ENCODE measurements at regions not wholly inside any gene's neighbourhood (a gene's known extent, or its start where the extent isn't known, plus 50 kb on each side); places are given as distances from the start of the nearest gene placed in this dataset.

- no peaks in the 10 kb centered on the region for H3K4me1 ChIP-seq (ENCODE audit: control insufficient read depth, extremely low read depth, insufficient read depth, low read length)
- no peaks in the 10 kb centered on the region for H3K27me3 ChIP-seq (ENCODE audit: control insufficient read depth, insufficient read depth, low read length)
- no peak overlapping the region for H3K4me2 ChIP-seq (ENCODE audit: extremely low read depth, insufficient read depth, low read length)
- H3K9ac ChIP-seq (ENCODE audit: insufficient read depth, low read length), result no peak overlapping the region
- no peak overlapping the region for H3K27ac ChIP-seq (ENCODE audit: insufficient read depth, low read length)
- TF ChIP-seq EZH2 (IDR thresholded peaks at IDR 0.05; ENCODE audit: low read length, missing control alignments) (no peak), CTCF (conservative IDR thresholded peaks at IDR 0.05 in 1 of 2, IDR thresholded peaks at IDR 0.05 in 1 of 2; ENCODE audit: low read depth in 1 of 2, low read length in 2 of 2) (no peak)
- no peaks in the 10 kb centered on the region for H4K20me1 ChIP-seq (ENCODE audit: control insufficient read depth, extremely low read depth, insufficient read depth, low read length)
- H3K36me3 ChIP-seq (ENCODE audit: control insufficient read depth, insufficient read depth, low read length), result no peaks in the 10 kb centered on the region
- H3K4me3 ChIP-seq (replicated peaks in 1 of 4; ENCODE audit: control extremely low read depth in 1 of 4, insufficient read depth in 1 of 4, low read depth in 3 of 4, low read length in 4 of 4), result no peak overlapping the region
- H2AFZ ChIP-seq (ENCODE audit: low read length), result no peak overlapping the region
- no peak for DNase-seq (ENCODE audit: low read depth in 2 of 2)
- no peaks in the 10 kb centered on the region for H3K9me3 ChIP-seq (ENCODE audit: control insufficient read depth, insufficient read depth, low read depth, low read length)
- no peaks in the 10 kb centered on the region for H3K79me2 ChIP-seq (ENCODE audit: control insufficient read depth, insufficient read depth, low read length)
Measured at GRCh38 chrX:142502441-142502840, 297.4 kb upstream of the MAGEC2 start.

DNA sequence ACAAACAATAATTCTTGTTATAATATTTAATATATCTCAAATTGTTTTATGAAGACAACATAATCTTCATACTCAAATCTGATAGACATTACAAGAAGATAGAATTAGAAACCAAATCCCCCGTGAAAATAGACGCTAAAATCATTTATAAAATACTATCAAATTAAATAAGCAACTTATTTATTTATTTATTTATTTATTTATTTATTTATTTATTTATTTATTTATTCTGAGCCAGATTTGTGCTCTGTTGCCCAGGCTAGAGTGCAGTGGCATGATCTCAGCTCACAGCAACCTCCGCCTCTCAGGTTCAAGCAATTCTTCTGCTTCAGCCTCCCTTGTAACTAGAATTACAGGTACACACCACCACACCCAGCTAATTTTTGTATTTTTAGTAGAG is 294.9 kb upstream of the MAGEC2 start:
- Histone ChIP-seq H3K27ac (ENCODE audit: insufficient read depth, low read length) (no peak overlapping the region), H3K9ac (ENCODE audit: insufficient read depth, low read length) (no peak overlapping the region), H3K4me1 (ENCODE audit: control insufficient read depth, extremely low read depth, insufficient read depth, low read length) (no peaks in the 10 kb centered on the region), H3K4me3 (replicated peaks in 1 of 4; ENCODE audit: control extremely low read depth in 1 of 4, insufficient read depth in 1 of 4, low read depth in 3 of 4, low read length in 4 of 4) (no peak overlapping the region), H2AFZ (ENCODE audit: low read length) (no peak overlapping the region), H3K9me3 (ENCODE audit: control insufficient read depth, insufficient read depth, low read depth, low read length) (no peaks in the 10 kb centered on the region), H3K4me2 (ENCODE audit: extremely low read depth, insufficient read depth, low read length) (no peak overlapping the region), H4K20me1 (ENCODE audit: control insufficient read depth, extremely low read depth, insufficient read depth, low read length) (no peaks in the 10 kb centered on the region), H3K79me2 (ENCODE audit: control insufficient read depth, insufficient read depth, low read length) (no peaks in the 10 kb centered on the region), H3K36me3 (ENCODE audit: control insufficient read depth, insufficient read depth, low read length) (no peaks in the 10 kb centered on the region), H3K27me3 (ENCODE audit: control insufficient read depth, insufficient read depth, low read length) (no peaks in the 10 kb centered on the region)
- TF ChIP-seq EZH2 (IDR thresholded peaks at IDR 0.05; ENCODE audit: low read length, missing control alignments) (no peak), CTCF (conservative IDR thresholded peaks at IDR 0.05 in 1 of 2, IDR thresholded peaks at IDR 0.05 in 1 of 2; ENCODE audit: low read depth in 1 of 2, low read length in 2 of 2) (no peak)
- no peak for DNase-seq (ENCODE audit: low read depth in 2 of 2)

GRCh38 chrX:142483965-142484364 is 278.9 kb upstream of the MAGEC2 start:
- Histone ChIP-seq H3K27me3 (ENCODE audit: control insufficient read depth, insufficient read depth, low read length) (no peaks in the 10 kb centered on the region), H2AFZ (ENCODE audit: low read length) (no peak overlapping the region), H3K27ac (ENCODE audit: insufficient read depth, low read length) (no peak overlapping the region), H3K36me3 (ENCODE audit: control insufficient read depth, insufficient read depth, low read length) (no peaks in the 10 kb centered on the region), H3K9ac (ENCODE audit: insufficient read depth, low read length) (no peak overlapping the region), H3K9me3 (ENCODE audit: control insufficient read depth, insufficient read depth, low read depth, low read length) (no peaks in the 10 kb centered on the region), H3K4me3 (replicated peaks in 1 of 4; ENCODE audit: control extremely low read depth in 1 of 4, insufficient read depth in 1 of 4, low read depth in 3 of 4, low read length in 4 of 4) (no peak overlapping the region), H3K4me1 (ENCODE audit: control insufficient read depth, extremely low read depth, insufficient read depth, low read length) (no peaks in the 10 kb centered on the region), H3K4me2 (ENCODE audit: extremely low read depth, insufficient read depth, low read length) (no peak overlapping the region), H4K20me1 (ENCODE audit: control insufficient read depth, extremely low read depth, insufficient read depth, low read length) (no peaks in the 10 kb centered on the region), H3K79me2 (ENCODE audit: control insufficient read depth, insufficient read depth, low read length) (no peaks in the 10 kb centered on the region)
- DNase-seq (ENCODE audit: low read depth in 2 of 2), result no peak
- no peak for TF ChIP-seq CTCF (conservative IDR thresholded peaks at IDR 0.05 in 1 of 2, IDR thresholded peaks at IDR 0.05 in 1 of 2; ENCODE audit: low read depth in 1 of 2, low read length in 2 of 2)
- TF ChIP-seq EZH2 (IDR thresholded peaks at IDR 0.05; ENCODE audit: low read length, missing control alignments), result no peak
